Ecto neural progenitor cell (in vitro differentiated cells): ENCODE measurements at regions not wholly inside any gene's neighbourhood (a gene's known extent, or its start where the extent isn't known, plus 50 kb on each side); places are given as distances from the start of the nearest gene placed in this dataset.
A peak's percentile ranks its signal among the peaks of the same experiment; 100 is the strongest.
"Not testable (repeated sequence)": the region's sequence is repeated elsewhere in the genome, so short reads cannot be mapped to it uniquely, and the experiment has no call there.

Experiments
- DNase-seq: peaks from one replicate; pipeline ENCODE4 v3.0.0-alpha.2; 2018; ENCODE audit warnings: low spot score

DNA sequence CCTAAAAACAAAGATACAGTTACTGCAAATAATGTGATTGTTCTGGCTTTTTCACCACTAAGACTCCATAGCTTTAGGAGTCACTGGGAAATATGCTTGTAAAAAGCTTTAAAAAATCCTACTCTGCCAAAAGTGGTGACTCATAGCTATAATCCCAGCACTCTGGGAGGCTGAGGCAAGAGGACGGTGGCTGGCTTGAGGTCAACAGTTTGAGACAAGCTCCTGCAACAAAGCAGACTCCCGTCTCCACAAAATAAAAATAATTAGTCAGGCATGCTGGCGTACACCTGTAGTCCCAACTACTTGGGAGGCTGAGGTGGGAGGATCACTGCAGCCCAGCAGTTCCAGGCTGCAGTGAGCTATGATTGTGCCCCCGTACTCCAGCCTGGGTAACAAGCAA, 406.4 kb downstream of the HTR1A start:
- no peak for DNase-seq

DNA sequence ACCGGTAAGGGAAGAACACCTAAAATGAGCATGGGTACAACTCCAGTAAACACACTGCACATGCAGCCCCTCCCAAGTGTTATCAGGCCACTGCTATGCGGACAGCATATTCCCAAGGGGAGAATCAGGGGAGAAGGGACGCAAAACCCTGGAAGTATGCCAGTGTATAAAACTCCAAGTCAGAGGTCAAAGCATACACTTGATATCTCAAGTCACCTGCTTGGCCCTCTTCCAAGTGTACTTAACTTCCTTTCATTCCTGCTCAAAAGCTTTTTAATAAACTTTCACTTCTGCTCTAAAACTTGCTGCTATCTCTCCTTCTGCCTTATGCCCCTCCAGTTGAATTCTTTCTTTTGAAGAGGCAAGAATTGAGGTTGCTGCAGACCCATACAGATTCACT, 408.1 kb downstream of the HTR1A start:
- DNase-seq: no peak

DNA sequence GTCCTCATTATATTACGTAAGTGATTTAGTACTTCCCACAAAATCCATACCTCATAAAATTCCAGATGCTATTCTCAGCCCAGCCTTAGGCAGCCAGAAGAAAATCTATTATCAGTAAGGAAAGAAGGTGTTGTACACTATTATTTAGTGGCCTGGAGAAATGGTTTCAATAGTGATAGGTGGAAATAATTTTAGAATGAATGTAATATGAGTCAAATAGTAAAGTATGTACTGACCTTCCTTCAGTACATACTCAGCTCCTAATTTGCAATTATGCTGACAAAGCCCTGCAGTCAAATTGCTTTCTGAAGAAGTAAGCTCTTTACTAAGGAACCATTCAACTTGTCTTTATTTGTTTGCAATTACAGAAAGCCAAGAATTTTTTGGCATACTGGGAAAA, 409.2 kb downstream of the HTR1A start:
- no peak for DNase-seq

DNA sequence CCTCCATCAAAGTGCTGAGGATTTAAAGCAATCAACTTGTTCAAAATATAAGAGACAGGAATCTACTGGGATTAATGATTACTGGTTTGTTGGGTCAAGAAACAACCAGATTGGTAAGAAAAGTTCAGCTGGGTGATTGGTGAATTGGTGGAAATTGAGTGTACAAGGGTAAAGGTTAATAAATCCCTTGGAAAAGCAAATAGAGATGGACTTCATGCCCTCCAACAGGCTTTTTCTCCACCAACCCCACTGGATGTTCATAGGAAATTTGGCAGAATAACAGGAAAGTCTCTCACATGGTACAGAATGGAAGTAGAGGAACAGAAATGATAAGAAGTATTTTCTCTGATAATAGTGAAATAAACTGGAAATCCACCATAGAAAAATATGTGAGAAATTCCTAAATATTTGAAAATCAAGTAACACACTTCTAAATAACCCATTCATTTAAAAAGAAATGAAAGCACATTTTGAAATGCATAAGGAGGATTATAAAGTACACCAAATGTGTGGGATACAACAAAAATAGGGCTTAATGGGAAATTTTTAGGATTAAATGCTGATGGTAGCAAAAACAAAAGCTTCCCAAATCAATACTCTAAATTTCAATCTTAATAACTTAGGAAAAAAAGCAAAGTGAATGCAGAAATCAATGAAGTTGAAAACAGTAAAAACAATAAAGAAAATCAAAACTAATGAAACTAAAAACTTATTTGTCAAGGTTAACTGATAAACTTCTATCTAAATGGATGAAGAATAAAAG, 426.2 kb downstream of the HTR1A start:
- no peak for DNase-seq

DNA sequence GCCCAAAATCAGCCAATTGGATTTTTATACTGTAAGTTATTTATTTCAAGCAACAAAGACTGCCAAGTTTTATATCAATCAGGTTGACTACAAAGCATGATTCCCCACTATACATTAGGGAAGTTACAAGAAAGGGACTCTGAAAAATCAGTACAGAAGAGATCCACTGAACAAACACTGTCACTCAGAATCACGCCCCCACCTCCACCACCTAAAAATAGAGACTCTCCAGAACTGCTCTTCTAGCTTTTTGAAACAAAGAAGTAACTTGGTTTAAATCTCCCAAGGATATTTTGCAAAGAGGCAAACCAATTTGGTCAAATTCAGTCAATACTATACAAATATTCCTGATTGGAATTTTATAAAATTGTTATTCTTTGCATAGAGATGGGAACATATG, 438.0 kb downstream of the HTR1A start:
- DNase-seq: no peak

DNA sequence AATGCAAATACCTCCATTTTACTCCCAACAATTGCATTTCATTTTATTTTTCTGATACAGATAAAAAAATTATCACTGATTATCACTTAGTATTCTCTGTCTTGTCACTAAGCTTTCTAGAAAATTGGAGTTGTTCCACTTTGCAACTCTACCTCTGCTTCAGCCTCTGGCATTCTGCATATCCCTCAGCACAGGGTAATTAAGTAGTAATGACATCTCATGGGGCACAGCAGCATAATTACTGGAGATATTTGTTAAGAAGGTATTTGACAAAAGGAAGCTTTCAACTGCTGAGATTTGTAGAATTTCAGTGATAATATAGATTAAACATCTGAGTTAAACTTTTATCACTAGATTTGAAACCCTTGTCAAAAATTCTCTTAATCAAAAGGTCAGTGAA, 446.2 kb downstream of the HTR1A start:
- no peak for DNase-seq

DNA sequence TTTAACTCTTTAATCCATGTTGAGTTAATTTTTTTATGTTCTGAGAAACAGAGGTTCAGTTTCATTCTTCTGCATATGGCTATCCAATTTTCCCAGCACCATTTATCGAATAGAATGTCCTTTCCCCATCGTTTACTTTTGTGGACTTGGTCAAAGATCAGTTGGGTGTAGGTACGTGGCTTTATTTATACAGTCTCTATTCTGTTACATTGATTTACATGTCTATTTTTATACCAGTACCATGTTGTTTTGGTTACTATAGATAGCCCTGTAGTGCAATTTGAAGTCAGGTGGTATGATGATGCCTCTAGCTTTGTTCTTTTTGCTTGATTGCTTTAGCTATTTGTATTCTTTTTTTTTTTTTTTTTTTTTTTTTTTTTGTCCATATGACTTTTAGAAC, 462.0 kb downstream of the HTR1A start:
- no peak for DNase-seq

DNA sequence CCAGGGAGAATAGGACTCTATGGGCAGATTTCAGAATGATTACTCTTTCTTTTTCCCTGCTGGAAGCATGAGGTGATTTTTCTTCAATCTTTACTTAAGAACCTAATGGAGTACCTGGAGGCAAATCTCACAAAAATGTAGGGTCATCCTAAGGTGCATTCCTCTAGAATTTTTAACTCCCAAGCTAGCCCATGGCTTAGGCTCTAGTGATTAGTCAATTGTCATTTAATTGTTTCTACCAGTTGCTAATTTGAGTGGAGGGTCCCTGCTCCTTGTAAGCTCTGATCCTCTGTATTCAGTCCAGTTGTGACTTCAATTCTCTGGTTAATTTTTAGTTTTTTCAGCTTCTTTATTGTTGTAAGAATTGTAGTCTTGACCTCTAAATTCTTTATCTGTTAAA, 467.0 kb downstream of the HTR1A start:
- DNase-seq: no peak

DNA sequence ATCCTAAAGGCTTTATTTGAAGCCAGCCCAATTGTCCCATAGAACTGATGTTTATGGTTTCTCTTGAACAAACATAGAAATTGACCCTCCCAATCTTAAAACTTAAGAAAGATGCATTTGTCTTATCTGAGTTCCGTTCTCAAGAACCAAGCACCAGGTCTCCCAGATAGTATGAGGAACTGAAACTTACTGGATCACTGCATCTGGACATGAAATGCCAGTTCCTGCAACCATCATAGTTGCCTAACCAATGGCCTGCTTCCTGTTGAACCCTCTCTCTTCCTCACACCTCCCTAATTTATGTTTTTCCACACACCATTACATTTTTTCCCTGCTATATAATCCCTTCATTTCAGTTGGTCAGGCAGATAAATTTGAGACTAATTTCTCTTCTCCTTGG, 478.9 kb downstream of the HTR1A start:
- DNase-seq: no peak

DNA sequence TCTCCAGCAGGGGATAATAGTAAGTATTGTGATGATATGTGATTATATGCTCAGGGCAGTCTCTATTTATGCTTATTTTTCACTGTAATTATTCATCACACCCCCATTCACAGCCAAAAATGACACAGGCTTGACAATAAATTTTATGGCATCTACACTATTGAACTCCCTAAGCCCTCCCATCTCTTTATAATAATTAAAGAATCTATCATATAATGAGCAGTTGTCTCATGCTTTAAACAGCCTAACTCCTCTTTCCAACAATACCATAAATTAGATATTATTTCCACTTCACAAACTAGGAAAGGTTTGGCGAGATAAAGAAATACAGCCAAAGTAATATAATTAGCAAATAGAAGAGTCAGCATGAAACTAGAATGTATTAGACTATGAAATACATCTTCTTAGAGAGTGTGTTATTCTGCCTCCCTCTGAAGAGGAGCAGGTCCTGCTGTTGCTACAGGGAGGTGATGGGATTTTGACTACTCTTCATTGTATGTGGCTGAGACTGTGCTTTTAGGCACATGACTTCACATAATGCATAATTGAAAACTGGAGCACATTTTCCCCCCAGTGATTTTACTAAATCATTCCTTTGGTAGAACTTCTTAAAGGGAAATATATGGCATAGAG, 488.8 kb downstream of the HTR1A start:
- no peak for DNase-seq

DNA sequence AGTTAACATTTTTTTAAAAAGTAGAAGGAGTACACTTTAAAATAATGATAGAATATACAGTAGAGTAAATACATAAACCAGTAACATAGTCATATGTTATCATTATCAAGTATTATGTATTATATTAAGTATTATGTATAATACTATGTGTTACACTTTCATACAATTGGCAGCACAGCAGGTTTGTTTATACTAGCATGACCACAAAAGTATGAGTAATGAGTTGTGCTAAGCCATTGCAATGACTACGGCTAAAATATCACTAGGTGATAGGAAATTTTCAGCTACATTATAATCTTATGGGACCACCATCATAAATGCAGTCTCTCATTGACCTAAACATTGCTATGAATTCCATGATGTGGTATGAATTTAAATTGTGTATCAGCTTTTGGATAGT, 506.0 kb downstream of the HTR1A start:
- DNase-seq: no peak

DNA sequence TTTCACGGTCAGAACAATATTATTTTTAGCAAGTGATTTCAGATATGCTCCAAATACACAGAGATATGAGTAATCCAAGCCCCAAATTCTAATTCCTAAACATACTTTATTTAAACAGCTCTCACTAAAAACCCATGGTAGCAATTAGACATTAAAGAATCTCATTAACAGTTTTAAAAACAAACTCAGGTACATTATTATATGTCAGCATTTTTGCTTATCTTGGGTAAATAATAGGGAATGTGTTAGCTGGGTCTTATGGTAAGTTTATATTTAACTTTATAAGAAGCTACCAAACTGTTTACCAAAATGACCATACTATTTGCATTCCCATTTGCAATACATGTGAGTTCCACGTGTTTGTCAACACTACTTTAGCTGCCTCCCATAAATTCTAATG, 511.1 kb downstream of the HTR1A start:
- no peak for DNase-seq

DNA sequence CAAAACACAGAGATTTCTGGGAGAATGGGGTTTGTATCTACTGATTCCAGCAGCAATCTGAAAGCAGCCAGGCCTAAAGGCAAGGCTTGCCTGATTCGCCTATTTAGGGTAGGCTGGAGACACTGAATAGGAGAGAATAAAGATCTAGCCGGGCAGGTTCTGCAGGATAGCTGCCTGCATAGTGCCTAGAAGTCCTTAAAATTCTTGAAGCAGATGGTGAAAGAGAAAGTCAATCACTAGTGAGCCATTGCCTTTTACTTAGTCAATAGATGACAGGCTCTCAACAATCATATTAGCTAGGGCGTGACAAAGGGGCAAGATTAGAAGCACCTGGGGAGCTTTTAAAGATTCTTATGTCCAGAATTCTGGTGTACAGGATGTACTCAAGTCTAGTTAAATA, 522.7 kb downstream of the HTR1A start:
- no peak for DNase-seq

DNA sequence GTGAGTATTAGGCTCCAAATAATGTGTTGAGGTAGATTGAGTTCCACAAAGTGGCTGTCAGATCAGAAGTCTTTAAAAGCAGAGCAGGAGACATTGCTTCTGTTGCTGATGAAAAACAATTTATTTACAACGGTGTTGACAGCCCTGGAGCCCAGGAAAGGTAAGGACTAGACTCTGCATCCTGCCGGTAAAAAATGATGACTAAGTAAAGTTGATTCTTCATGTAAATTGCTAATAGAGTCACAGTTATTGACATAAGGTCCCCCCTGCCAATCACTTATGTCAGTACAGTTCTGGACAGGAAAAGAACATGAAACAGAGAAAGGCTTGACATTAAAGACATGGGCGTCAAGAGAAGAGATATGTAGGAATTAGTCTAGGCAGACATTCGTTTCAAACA, 552.5 kb downstream of the HTR1A start:
- DNase-seq: no peak

DNA sequence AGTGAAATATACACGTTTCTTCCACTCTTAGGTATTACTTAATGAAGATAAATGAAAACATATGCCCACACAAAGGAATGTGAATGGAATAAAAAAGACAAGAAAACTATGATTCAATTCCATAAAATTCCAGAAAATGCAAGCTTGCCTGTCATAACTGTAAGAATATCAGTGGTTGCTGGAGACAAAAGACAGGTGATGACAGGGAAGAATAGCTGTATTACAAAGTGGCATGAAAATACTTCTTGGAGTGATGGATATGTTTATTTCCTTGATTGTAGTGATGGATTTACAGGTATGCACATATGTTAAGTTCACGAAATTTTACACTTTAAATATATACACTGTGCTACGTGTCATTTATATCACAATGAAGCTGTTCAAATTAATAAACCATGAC, 553.3 kb downstream of the HTR1A start:
- DNase-seq: no peak

DNA sequence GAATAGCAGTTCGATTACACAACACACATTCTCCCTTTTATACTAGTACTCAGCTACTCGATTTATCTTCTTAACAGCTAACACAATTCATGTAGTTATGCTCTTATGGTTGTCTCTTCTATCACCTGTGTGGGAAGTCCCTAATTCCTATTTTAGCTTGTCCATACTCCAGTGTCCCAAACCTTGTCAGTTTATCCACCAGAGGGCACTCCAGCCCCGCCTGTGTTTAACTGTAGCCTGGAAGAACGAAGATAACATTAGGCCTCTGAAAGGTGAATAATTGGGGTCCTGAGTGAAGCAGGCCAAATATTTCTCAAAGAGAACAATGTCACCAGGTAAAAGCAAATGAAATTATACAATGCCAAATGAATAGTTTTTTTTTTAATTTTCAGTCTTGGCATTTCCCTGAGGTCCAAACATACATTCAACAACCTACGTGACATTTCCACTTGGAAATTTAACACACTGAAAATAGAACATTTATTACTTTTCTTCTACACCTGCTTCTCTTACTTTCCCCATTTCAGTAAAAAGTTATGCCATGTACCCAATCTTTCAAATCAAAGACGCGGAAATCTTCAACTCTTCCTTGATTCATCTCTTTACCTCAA, 560.7 kb downstream of the HTR1A start:
- DNase-seq: peak; percentile 73

DNA sequence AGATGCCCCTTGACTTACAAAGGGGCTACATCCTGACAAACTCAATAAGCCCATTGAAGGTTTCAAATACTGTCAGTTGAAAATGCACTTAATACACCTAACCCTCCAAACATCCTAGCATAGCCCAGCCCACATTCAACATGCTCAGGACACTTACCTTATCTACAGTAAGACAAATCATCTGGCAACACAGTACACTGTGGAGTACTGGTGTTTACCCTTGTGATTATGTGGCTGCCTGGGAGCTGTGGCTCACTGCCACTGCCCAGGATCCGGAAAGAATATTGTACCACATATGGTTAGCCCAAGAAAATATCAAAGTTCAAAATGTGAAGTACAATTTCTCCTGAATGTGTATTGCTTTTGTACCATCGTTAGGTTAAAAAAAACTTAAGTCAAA, 562.2 kb downstream of the HTR1A start:
- DNase-seq: no peak

DNA sequence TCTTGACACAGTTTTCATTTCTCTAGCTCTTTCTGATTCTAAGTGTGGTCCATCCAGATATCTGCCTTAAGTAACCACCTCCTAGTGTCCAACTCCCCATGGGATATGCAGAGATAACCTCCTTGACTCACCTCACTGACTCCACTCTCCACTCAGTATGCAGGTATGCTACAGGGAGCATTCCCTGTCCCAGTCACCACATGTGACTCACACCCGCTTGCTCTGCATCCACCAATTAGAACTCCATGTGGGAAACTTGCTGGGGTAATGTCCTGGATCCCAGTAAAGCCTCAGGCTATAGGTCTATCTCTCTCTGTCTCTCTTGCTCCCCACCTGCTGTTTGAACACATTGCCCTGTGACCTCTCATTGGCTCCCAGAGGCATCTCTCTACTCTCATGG, 563.9 kb downstream of the HTR1A start:
- DNase-seq: no peak

DNA sequence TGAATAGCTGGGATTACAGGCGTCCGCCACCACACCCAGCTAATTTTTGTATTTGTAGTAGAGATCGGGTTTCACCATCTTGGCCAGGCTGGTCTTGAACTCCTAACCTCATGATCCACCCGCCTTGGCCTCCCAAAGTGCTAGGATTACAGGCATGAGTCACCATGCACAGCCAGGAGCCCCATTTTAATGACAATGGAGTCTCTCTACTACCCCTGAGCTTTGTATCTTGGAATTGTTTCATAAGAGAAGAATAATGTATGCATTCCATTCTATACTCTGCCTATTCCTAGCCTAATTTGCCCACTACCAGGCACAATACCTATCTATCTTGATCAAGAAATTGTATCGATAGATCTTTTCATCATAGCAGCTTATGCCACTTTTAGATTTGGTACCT, 574.1 kb downstream of the HTR1A start:
- DNase-seq: not testable (repeated sequence)

DNA sequence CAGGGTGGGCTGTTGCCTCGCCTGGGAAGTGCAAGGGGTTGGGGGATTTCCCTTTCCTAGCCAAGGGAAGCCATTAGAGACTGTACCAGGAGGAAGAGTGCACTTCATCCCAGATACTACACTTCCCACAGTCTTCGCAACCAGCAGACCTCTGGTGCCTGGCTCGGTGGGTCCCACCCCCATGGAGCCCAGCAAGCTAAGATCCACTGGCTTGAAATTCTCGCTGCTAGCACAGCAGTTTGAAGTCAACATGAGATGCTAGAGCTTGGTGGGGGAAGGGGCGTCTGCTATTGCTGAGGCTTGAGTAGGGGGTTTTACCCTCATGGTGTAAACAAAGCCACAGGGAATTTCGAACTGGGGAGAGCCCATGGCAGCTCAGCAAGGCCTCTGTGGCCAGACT, 586.4 kb downstream of the HTR1A start:
- no peak for DNase-seq

DNA sequence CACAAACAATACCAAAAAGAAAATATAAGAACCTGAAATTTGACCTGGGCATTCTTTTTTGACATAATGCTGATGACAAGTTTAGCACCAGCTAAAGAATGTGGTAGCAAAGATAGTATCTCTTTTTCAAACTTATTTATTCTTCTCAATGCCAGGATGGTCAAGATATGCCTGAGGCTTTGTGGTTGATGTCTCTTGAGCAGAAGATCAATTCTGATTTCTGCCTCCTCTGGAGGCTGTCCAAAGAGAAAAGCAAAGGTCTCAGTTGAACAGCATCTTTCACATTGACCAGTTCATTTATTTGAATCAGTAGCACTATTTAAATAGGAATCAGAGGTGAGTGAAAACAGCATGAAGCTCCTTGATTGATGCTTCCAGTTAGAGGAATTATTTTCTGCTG, 588.2 kb downstream of the HTR1A start:
- DNase-seq: no peak

DNA sequence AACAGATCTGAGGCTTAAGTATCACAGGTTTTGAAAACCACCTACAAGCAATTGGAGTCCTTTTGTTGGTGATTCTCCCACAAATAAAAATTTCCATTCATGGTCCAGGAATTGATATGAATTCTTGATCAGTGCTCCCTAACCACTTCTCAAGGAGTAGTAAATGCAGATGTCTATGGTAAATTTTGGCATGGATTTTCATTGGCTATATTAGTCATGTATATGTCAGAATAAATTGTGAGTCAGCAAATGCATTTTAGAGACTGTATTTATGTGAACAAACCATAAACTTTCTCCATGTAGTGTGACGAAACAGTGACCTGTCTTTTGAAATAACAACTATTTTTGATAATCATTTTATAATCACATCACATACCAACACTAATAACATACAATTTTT, 611.1 kb downstream of the HTR1A start:
- no peak for DNase-seq

DNA sequence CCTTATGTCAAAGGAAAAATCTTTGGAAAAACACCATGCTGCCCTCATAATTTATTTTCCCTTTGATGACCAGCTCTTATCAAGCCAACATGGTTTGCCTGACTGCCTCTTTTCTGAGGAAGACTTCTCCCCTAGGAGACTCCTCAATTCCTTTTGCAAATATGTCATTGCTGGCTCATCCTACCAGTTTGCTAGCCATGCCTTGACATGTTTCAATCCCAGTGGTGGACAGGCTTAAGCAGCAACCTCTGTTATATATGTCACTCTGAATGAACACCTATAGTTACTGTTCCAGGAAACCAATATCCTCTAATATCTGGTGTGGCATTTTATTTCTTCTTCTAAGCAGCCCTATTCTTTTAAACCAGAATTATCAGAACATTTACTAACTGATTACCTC, 615.8 kb downstream of the HTR1A start:
- DNase-seq: no peak

DNA sequence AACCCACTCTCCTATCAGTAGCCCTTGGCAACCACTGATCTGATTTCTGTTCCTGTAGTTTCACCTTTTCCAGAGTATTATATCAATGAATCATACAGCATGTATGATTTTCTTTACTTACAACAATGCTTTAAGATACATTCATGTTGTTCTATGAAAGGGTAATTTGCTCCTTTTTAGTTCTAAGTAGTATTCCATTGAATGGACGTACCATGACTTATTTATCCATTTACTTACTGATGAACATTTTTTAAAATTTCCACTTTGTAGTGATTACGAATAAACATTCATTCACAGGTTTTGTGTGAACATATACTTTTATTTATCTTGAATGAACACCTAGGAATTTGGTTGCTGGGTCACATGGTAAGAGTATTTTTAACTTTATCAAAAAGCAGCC, 620.8 kb downstream of the HTR1A start:
- DNase-seq: no peak
